Liver (tissue), 8 donors: ENCODE measurements at regions not wholly inside any gene's neighbourhood (a gene's known extent, or its start where the extent isn't known, plus 50 kb on each side); places are given as distances from the start of the nearest gene placed in this dataset.

Experiments
- DNase-seq: peaks from one replicate; pipeline ENCODE4 v3.0.0-alpha.2; 2017; ENCODE audit warnings: low spot score
- H3K27ac ChIP-seq, 2 donors: one replicate each; pipeline ENCODE4 v1.7.0; 2013; ENCODE audit warnings: inconsistent platforms in 2 of 2, low read length in 2 of 2, control low read depth in 1 of 2, low read depth in 1 of 2, mild to moderate bottlenecking in 1 of 2
- H3K27me3 ChIP-seq, 4 donors: one replicate each; pipeline versions ENCODE4 v1.6.1 to v1.7.0; 2013; ENCODE audit warnings: low read length in 3 of 4, inconsistent platforms in 1 of 4, mild to moderate bottlenecking in 1 of 4, moderate library complexity in 1 of 4; ENCODE audit not compliant: control insufficient read depth in 4 of 4, insufficient read depth in 4 of 4
- H3K36me3 ChIP-seq, 4 donors: one replicate each; pipeline versions ENCODE4 v1.6.1 to v1.7.0; 2013; ENCODE audit warnings: low read length in 3 of 4, mild to moderate bottlenecking in 3 of 4, low read depth in 1 of 4, moderate library complexity in 1 of 4; ENCODE audit not compliant: control insufficient read depth in 4 of 4, insufficient read depth in 3 of 4
- H3K4me1 ChIP-seq, 4 donors: one replicate each; pipeline versions ENCODE4 v1.6.1 to v1.7.0; 2013; ENCODE audit warnings: low read length in 3 of 4, mild to moderate bottlenecking in 3 of 4, moderate library complexity in 1 of 4; ENCODE audit not compliant: control insufficient read depth in 4 of 4, insufficient read depth in 4 of 4
- H3K4me3 ChIP-seq, 3 donors: one replicate each; pipeline versions ENCODE4 v1.6.1 to v1.7.0; 2013; ENCODE audit warnings: low read length in 3 of 3, control low read depth in 1 of 3, low read depth in 1 of 3, mild to moderate bottlenecking in 1 of 3
- H3K9ac ChIP-seq, 2 donors: one replicate each; pipeline ENCODE4 v1.7.0; 2013; ENCODE audit warnings: low read length in 2 of 2, mild to moderate bottlenecking in 2 of 2, moderate library complexity in 2 of 2, control low read depth in 1 of 2, low read depth in 1 of 2
- H3K9me3 ChIP-seq, 4 donors: one replicate each; pipeline versions ENCODE4 v1.6.1 to v1.7.0; 2013; ENCODE audit warnings: low read length in 3 of 4; ENCODE audit not compliant: control insufficient read depth in 4 of 4
- EGR1 ChIP-seq, 2 donors: IDR thresholded peaks; 2 replicates each; pipeline ENCODE4 v1.6.1; 2016 to 2018; ENCODE audit warnings: antibody characterized with exemption in 2 of 2, low read depth in 2 of 2
- FOXA1 ChIP-seq: IDR thresholded peaks from 2 replicates; pipeline ENCODE4 v1.6.1; 2016; ENCODE audit warnings: antibody characterized with exemption
- FOXA2 ChIP-seq: IDR thresholded peaks from 2 replicates; pipeline ENCODE4 v1.6.1; 2016; ENCODE audit warnings: antibody characterized with exemption
- GABPA ChIP-seq, 2 donors: IDR thresholded peaks in 1 of 2; conservative IDR thresholded peaks in 1 of 2; 2 replicates each; pipeline ENCODE4 v1.6.1; 2016; ENCODE audit warnings: antibody characterized with exemption in 2 of 2, mild to moderate bottlenecking in 1 of 2, moderate library complexity in 1 of 2
- HNF4A ChIP-seq, 2 donors: conservative IDR thresholded peaks; 2 replicates each; pipeline ENCODE4 v1.6.1; 2016; ENCODE audit warnings: antibody characterized with exemption in 2 of 2, mild to moderate bottlenecking in 2 of 2
- HNF4G ChIP-seq: IDR thresholded peaks from 2 replicates; pipeline ENCODE4 v1.6.1; 2016; ENCODE audit warnings: antibody characterized with exemption
- JUND ChIP-seq, 2 donors: IDR thresholded peaks; 2 replicates each; pipeline ENCODE4 v1.6.1; 2016; ENCODE audit warnings: antibody characterized with exemption in 2 of 2
- NR2F2 ChIP-seq: IDR thresholded peaks from 2 replicates; pipeline ENCODE4 v1.6.1; 2016; ENCODE audit warnings: antibody characterized with exemption
- RAD21 ChIP-seq, 2 donors: IDR thresholded peaks; 2 replicates each; pipeline ENCODE4 v1.6.1; 2016; ENCODE audit warnings: antibody characterized with exemption in 2 of 2, mild to moderate bottlenecking in 2 of 2
- RXRA ChIP-seq, 2 donors: IDR thresholded peaks; 2 replicates each; pipeline ENCODE4 v1.6.1; 2017 to 2018; ENCODE audit warnings: antibody characterized with exemption in 2 of 2, mild to moderate bottlenecking in 1 of 2
- SP1 ChIP-seq: IDR thresholded peaks from 2 replicates; pipeline ENCODE4 v1.6.1; 2018; ENCODE audit warnings: antibody characterized with exemption, mild to moderate bottlenecking
- TAF1 ChIP-seq: conservative IDR thresholded peaks from 2 replicates; pipeline ENCODE4 v1.6.1; 2016; ENCODE audit warnings: antibody characterized with exemption, mild to moderate bottlenecking
- YY1 ChIP-seq: IDR thresholded peaks from 2 replicates; pipeline ENCODE4 v1.6.1; 2016; ENCODE audit warnings: antibody characterized with exemption, mild to moderate bottlenecking
- WGBS: extraction: QIAGEN DNeasy Blood & Tissue Kit; methylation state at CpG from one replicate; pipeline ENCODE4 v1.1.7; 2013; 5-methylcytosine and 5-hydroxymethylcytosine counted together
- TF ChIP-seq, protein P1 (sequence below): IDR thresholded peaks from 2 replicates; pipeline ENCODE4 v1.6.1; 2016; ENCODE audit warnings: antibody characterized with exemption
- TF ChIP-seq, protein P2 (sequence below): fragments of 150-350 bp; IDR thresholded peaks from 2 replicates; pipeline ENCODE4 v1.5.1; 2017; ENCODE audit warnings: improper control_type of control experiment, low read depth, low read length; ENCODE audit not compliant: missing input control
- TF ChIP-seq, protein P3 (sequence below): IDR thresholded peaks from 2 replicates; pipeline ENCODE4 v1.6.1; 2016; ENCODE audit warnings: antibody characterized with exemption
- donor health status: healthy.
- donor health status: healthy.
- donor health status: healthy.
- donor health status: healthy.
- donor health status: healthy.

DNA sequence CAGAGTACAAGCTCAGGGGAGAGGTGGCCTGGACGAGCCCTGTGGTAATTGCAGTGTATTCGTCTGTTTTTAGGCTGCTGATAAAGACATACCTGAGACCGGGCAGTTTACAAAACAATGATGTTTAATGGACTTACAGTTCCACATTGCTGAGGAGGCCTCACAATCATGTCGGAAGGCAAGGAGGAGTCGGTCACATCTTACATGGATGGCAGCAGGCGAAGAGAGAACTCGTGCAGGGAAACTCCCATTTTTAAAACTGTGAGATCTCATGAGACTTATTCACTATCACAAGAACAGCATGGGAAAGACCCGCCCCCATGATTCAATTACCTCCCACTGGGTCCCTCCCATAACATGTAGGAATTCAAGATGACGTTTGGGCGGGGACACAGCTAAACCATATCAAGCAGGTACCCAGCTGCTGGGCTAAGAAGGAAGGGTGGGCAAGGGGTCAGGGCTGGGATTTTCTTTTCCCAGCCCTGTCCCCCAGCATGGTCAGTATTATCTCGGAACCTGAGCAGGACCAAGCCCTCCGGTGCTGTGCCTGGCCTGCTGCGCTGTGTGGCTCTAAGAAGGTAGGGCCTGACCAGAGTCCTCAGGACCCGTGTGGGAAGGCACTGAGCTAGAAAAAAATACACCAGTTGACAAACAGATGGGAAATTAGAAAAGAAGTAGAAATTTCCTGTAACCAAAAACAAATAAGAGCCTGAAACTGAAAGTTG, 78.6 kb upstream of the SH3BP4 start (continued):
- TF ChIP-seq, protein P1, sequence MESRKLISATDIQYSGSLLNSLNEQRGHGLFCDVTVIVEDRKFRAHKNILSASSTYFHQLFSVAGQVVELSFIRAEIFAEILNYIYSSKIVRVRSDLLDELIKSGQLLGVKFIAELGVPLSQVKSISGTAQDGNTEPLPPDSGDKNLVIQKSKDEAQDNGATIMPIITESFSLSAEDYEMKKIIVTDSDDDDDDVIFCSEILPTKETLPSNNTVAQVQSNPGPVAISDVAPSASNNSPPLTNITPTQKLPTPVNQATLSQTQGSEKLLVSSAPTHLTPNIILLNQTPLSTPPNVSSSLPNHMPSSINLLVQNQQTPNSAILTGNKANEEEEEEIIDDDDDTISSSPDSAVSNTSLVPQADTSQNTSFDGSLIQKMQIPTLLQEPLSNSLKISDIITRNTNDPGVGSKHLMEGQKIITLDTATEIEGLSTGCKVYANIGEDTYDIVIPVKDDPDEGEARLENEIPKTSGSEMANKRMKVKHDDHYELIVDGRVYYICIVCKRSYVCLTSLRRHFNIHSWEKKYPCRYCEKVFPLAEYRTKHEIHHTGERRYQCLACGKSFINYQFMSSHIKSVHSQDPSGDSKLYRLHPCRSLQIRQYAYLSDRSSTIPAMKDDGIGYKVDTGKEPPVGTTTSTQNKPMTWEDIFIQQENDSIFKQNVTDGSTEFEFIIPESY: no peak
- no peak for TF ChIP-seq FOXA2
- no peak for TF ChIP-seq FOXA1
- TF ChIP-seq GABPA (IDR thresholded peaks at IDR 0.05 in 1 of 2, conservative IDR thresholded peaks at IDR 0.05 in 1 of 2): no peak
- no peak for TF ChIP-seq RAD21 (IDR thresholded peaks at IDR 0.05)
- no peak for TF ChIP-seq SP1
- no peak for TF ChIP-seq HNF4G

DNA sequence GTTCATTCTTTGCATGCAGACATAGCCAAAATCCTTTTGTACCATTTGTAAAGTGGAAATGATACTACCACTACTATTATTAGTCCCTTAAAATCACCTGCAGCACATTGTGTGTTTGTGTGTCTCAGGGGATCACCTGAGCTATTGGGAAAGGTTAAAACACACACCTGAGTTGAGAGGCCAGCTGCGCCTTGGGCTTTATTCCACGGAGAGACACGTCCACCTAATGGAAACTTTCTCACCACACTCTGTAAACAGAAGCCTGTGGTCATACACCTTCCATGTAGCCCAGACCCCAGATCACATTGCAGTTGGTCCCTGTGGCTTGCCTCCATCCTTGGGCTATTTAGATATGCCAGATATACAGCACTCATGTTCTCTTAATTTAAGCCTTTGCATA, 81.8 kb upstream of the SH3BP4 start:
- H3K36me3 ChIP-seq: no peaks in the 10 kb centered on the region
- H3K27ac ChIP-seq: no peak overlapping the region
- peaks cover 10 to 57% (median 44%) of the 10 kb centered on the region in 4 donors for H3K4me1 ChIP-seq
- no peak overlapping the region for H3K4me3 ChIP-seq
- TF ChIP-seq RAD21 (IDR thresholded peaks at IDR 0.05) (no peak), RXRA (IDR thresholded peaks at IDR 0.05) (no peak), EGR1 (IDR thresholded peaks at IDR 0.05; ENCODE audit: low read depth in 2 of 2) (no peak), GABPA (IDR thresholded peaks at IDR 0.05 in 1 of 2, conservative IDR thresholded peaks at IDR 0.05 in 1 of 2) (no peak), FOXA2 (no peak), HNF4A (conservative IDR thresholded peaks at IDR 0.05) (no peak), YY1 (no peak), HNF4G (no peak)
- TF ChIP-seq, protein P2, sequence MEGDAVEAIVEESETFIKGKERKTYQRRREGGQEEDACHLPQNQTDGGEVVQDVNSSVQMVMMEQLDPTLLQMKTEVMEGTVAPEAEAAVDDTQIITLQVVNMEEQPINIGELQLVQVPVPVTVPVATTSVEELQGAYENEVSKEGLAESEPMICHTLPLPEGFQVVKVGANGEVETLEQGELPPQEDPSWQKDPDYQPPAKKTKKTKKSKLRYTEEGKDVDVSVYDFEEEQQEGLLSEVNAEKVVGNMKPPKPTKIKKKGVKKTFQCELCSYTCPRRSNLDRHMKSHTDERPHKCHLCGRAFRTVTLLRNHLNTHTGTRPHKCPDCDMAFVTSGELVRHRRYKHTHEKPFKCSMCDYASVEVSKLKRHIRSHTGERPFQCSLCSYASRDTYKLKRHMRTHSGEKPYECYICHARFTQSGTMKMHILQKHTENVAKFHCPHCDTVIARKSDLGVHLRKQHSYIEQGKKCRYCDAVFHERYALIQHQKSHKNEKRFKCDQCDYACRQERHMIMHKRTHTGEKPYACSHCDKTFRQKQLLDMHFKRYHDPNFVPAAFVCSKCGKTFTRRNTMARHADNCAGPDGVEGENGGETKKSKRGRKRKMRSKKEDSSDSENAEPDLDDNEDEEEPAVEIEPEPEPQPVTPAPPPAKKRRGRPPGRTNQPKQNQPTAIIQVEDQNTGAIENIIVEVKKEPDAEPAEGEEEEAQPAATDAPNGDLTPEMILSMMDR: no peak
- TF ChIP-seq, protein P3, sequence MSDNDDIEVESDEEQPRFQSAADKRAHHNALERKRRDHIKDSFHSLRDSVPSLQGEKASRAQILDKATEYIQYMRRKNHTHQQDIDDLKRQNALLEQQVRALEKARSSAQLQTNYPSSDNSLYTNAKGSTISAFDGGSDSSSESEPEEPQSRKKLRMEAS: no peak
- no peak for DNase-seq
- no peaks in the 10 kb centered on the region for H3K9me3 ChIP-seq
- 85% methylated on average over 3 of the region's 3 CpGs for WGBS
- H3K9ac ChIP-seq: no peak overlapping the region
- H3K27me3 ChIP-seq: no peaks in the 10 kb centered on the region

DNA sequence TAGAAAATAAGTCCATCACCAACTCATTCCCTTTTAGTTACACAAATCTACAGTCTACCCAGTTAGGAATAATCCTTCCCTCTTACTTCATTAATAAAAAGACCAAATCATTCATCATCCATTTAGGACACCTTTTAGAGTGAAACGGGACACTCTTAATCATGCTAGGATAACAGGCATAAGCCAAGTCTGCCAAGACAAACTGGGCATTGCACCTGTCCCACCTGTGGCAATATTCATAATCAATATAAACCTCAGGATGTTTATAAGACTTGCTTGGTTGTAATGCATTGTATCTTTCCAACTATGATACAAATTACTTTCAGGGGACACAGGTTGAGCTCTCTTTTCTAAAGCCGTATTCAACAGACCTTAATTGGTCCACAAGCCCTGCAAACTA, 82.7 kb upstream of the SH3BP4 start:
- 17% methylated on average over 2 of the region's 2 CpGs for WGBS
- no peak for DNase-seq
- H3K27me3 ChIP-seq: no peaks in the 10 kb centered on the region
- H3K36me3 ChIP-seq: no peaks in the 10 kb centered on the region
- no peaks in the 10 kb centered on the region for H3K9me3 ChIP-seq
- H3K9ac ChIP-seq: no peak overlapping the region
- TF ChIP-seq TAF1 (no peak), NR2F2 (no peak), GABPA (IDR thresholded peaks at IDR 0.05 in 1 of 2, conservative IDR thresholded peaks at IDR 0.05 in 1 of 2) (no peak), HNF4G (no peak), RAD21 (IDR thresholded peaks at IDR 0.05) (no peak), JUND (IDR thresholded peaks at IDR 0.05) (no peak), YY1 (no peak), HNF4A (conservative IDR thresholded peaks at IDR 0.05) (no peak), SP1 (no peak), EGR1 (IDR thresholded peaks at IDR 0.05; ENCODE audit: low read depth in 2 of 2) (no peak)
- H3K4me1 ChIP-seq: peaks cover 13 to 57% (median 44%) of the 10 kb centered on the region in 4 donors
- H3K4me3 ChIP-seq: no peak overlapping the region
- H3K27ac ChIP-seq: no peak overlapping the region
